ENCODE measurements at regions not wholly inside any gene's neighbourhood (a gene's known extent, or its start where the extent isn't known, plus 50 kb on each side); places are given as distances from the start of the nearest gene placed in this dataset.
A peak's percentile ranks its signal among the peaks of the same experiment; 100 is the strongest.

- no peaks in the 10 kb centered on the region for H3K27me3 ChIP-seq (ENCODE audit: control insufficient read depth, extremely low read depth, insufficient read depth, low read length)
- H2AFZ ChIP-seq (ENCODE audit: control insufficient read depth, low read length) = no peak overlapping the region
- no peaks in the 10 kb centered on the region for H3K4me1 ChIP-seq (ENCODE audit: control insufficient read depth, extremely low read depth, insufficient read depth, low read length)
- no peak overlapping the region for H3K27ac ChIP-seq (ENCODE audit: control insufficient read depth, insufficient read depth, low read length)
- no peaks in the 10 kb centered on the region for H3K36me3 ChIP-seq (ENCODE audit: control insufficient read depth in 2 of 2, extremely low read depth in 1 of 2, insufficient read depth in 2 of 2, low read length in 2 of 2)
- H3K9ac ChIP-seq (ENCODE audit: control insufficient read depth, extremely low read depth, insufficient read depth, low read length) = no peak overlapping the region
- no peaks in the 10 kb centered on the region for H3K9me3 ChIP-seq (ENCODE audit: control insufficient read depth, low read depth, low read length)
- H4K20me1 ChIP-seq (ENCODE audit: control insufficient read depth, extremely low read depth, insufficient read depth, low read length) = no peaks in the 10 kb centered on the region
- H3K4me3 ChIP-seq (ENCODE audit: control insufficient read depth in 2 of 3, extremely low read depth in 1 of 3, insufficient read depth in 2 of 3, low read depth in 1 of 3, low read length in 3 of 3) = no peak overlapping the region
- FAIRE-seq (no peak), DNase-seq (ENCODE audit: low read depth, low spot score) (no peak)
- H3K79me2 ChIP-seq (ENCODE audit: control insufficient read depth, insufficient read depth, low read length) = no peaks in the 10 kb centered on the region
- TF ChIP-seq CTCF (optimal IDR thresholded peaks at IDR 0.05 in 1 of 3, IDR thresholded peaks at IDR 0.05 in 1 of 3, conservative IDR thresholded peaks at IDR 0.05 in 1 of 3; ENCODE audit: extremely low read depth in 1 of 3, insufficient read depth in 2 of 3, low read length in 3 of 3) = no peak
- no peak for TF ChIP-seq EZH2 (IDR thresholded peaks at IDR 0.05; ENCODE audit: low read length)
- dilution Hi-C loops (cut with MboI; ENCODE audit: extremely low pct_ligation_motif_present, low sequenced_read_pairs) = no loop called here
- H3K4me2 ChIP-seq (ENCODE audit: control insufficient read depth, extremely low read depth, insufficient read depth, low read depth, low read length) = no peak overlapping the region
- no peaks in the 10 kb centered on the region for H3K9me1 ChIP-seq (ENCODE audit: control insufficient read depth, extremely low read depth, insufficient read depth, low read length)
These were observed 272.1 kb upstream of the DAB2 start for GRCh38 chr5:39696672-39697398.

DNA sequence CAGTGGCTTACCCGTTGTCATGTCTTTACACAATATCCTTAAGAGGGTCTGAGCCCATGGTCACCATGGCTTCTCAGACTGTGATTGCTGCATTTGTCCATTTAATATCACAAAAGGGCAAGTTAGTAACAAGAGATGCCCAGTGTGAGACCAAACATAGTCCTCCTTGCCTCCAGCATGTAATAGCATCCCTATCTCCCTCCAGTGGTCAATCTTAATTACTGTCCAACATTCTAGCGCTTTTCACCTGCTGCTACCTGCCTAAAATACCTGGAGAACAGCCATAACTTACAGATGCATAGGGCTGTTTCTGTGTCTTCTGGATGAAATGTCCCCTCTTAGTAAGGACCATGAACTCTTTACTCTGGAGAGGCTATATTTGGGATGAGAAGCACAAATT lies 267.2 kb upstream of the DAB2 start:
- dilution Hi-C loops (cut with MboI; ENCODE audit: extremely low pct_ligation_motif_present, low sequenced_read_pairs) = no loop called here
- Histone ChIP-seq H3K9me3 (ENCODE audit: control insufficient read depth, low read depth, low read length) (no peaks in the 10 kb centered on the region), H3K4me3 (ENCODE audit: control insufficient read depth in 2 of 3, extremely low read depth in 1 of 3, insufficient read depth in 2 of 3, low read depth in 1 of 3, low read length in 3 of 3) (no peak overlapping the region), H3K9ac (ENCODE audit: control insufficient read depth, extremely low read depth, insufficient read depth, low read length) (no peak overlapping the region), H3K9me1 (ENCODE audit: control insufficient read depth, extremely low read depth, insufficient read depth, low read length) (no peaks in the 10 kb centered on the region), H3K36me3 (ENCODE audit: control insufficient read depth in 2 of 2, extremely low read depth in 1 of 2, insufficient read depth in 2 of 2, low read length in 2 of 2) (no peaks in the 10 kb centered on the region), H2AFZ (ENCODE audit: control insufficient read depth, low read length) (no peak overlapping the region), H4K20me1 (ENCODE audit: control insufficient read depth, extremely low read depth, insufficient read depth, low read length) (no peaks in the 10 kb centered on the region), H3K4me1 (ENCODE audit: control insufficient read depth, extremely low read depth, insufficient read depth, low read length) (no peaks in the 10 kb centered on the region), H3K27ac (ENCODE audit: control insufficient read depth, insufficient read depth, low read length) (no peak overlapping the region), H3K4me2 (ENCODE audit: control insufficient read depth, extremely low read depth, insufficient read depth, low read depth, low read length) (no peak overlapping the region), H3K79me2 (ENCODE audit: control insufficient read depth, insufficient read depth, low read length) (no peaks in the 10 kb centered on the region), H3K27me3 (ENCODE audit: control insufficient read depth, extremely low read depth, insufficient read depth, low read length) (no peaks in the 10 kb centered on the region)
- TF ChIP-seq EZH2 (IDR thresholded peaks at IDR 0.05; ENCODE audit: low read length) (no peak), CTCF (optimal IDR thresholded peaks at IDR 0.05 in 1 of 3, IDR thresholded peaks at IDR 0.05 in 1 of 3, conservative IDR thresholded peaks at IDR 0.05 in 1 of 3; ENCODE audit: extremely low read depth in 1 of 3, insufficient read depth in 2 of 3, low read length in 3 of 3) (peak in 2 of 3 experiments; percentile 23 to 41)
- no peak for FAIRE-seq
- DNase-seq (ENCODE audit: low read depth, low spot score) = no peak
